ENCODE measurements at regions not wholly inside any gene's neighbourhood (a gene's known extent, or its start where the extent isn't known, plus 50 kb on each side); places are given as distances from the start of the nearest gene placed in this dataset.

- CTCF ChIA-PET = no interaction called here
- intact Hi-C loops (cut with micrococcal nuclease; ENCODE audit: unreplicated experiment) = no loop called here
- Histone ChIP-seq H3K4me1 (no peaks in the 10 kb centered on the region), H3K9me3 (no peaks in the 10 kb centered on the region), H3K27me3 (replicated peaks; ENCODE audit: control insufficient read depth, insufficient read depth, low read length) (no peaks in the 10 kb centered on the region), H3K36me3 (ENCODE audit: control insufficient read depth, insufficient read depth, low read length) (no peaks in the 10 kb centered on the region), H3K4me3 (ENCODE audit: low read depth, low read length) (no peak overlapping the region)
- H3K4me3 Mint-ChIP-seq (ENCODE audit: unreplicated experiment) = no peak overlapping the region
- no peaks in the 10 kb centered on the region for H3K4me1 Mint-ChIP-seq (ENCODE audit: low read depth, unreplicated experiment)
- H3K27ac Mint-ChIP-seq (ENCODE audit: unreplicated experiment) = no peak overlapping the region
- TF ChIP-seq CTCF (IDR thresholded peaks at IDR 0.05; ENCODE audit: insufficient read depth in 1 of 2, low read depth in 1 of 2, low read length in 1 of 2, severe bottlenecking in 1 of 2, unreplicated experiment in 1 of 2) = no peak
- no TSS peak for BruUV-seq (replicated peaks)
- H3K9me3 Mint-ChIP-seq (ENCODE audit: unreplicated experiment) = no peaks in the 10 kb centered on the region
- POLR2A ChIA-PET = no interaction called here
- DNase-seq = no peak
- no peaks in the 10 kb centered on the region for H3K27me3 Mint-ChIP-seq (ENCODE audit: insufficient read depth, unreplicated experiment)
- no peaks in the 10 kb centered on the region for H3K36me3 Mint-ChIP-seq (ENCODE audit: insufficient read depth, unreplicated experiment)
These were observed 50.0 kb upstream of the ZNF280D start for GRCh38 chr15:56783156-56783856.

Measured in Caco-2 (cell line).